Omental fat pad (tissue), 3 donors: ENCODE measurements at regions not wholly inside any gene's neighbourhood (a gene's known extent, or its start where the extent isn't known, plus 50 kb on each side); places are given as distances from the start of the nearest gene placed in this dataset. TPM values are rescaled to one million over a fixed set of nuclear protein-coding genes. Genes with fewer than 3 reads are reported as not detected.

Source experiments
- ATAC-seq: fragments of 150-250 bp; one replicate; pipeline ENCODE4 v1.9.1; 2016; ENCODE audit warnings: mild to moderate bottlenecking, moderate library complexity; ENCODE audit not compliant: low FRiP score
- DNase-seq: peaks from one replicate; pipeline ENCODE4 v3.0.0-alpha.2; 2019; ENCODE audit warnings: low spot score
- CTCF ChIP-seq, 3 donors: fragments of 450-650 bp; IDR thresholded peaks; one replicate each; pipeline ENCODE4 v1.5.1; 2016 to 2017; ENCODE audit warnings: antibody characterized with exemption in 3 of 3, mild to moderate bottlenecking in 3 of 3, moderate library complexity in 2 of 3
- small RNA-seq: library from RNA; depleted of rRNA; stranded (forward); fragments of <200 nt; gene quantifications from one replicate; pipeline ENCODE3, GENCODE V24; 2016

- ATAC-seq (no peak), DNase-seq (no peak)
- TF ChIP-seq CTCF (IDR thresholded peaks at IDR 0.05) = no peak
Measured at GRCh38 chr10:52864201-52865106, 91.9 kb upstream of the MBL2 start.

DNA sequence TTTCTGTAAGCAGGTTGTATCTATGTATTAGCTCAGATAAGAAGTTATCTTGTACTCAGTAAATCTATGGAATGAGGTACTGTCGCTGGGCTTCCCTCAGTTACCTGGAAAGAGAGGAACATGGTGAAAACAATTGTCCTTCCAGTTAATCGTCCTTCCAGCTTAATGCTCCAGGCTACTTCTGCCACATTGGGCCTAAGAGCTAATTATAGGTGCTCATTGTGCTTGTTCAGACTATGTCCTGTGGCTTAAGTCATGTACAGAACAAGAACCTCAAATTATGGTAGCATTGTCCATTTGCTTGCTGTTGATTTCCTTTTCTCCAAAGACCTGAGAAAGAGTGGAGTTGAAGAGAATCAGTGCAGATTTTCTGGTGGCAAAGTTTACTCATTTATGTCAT lies 86.1 kb upstream of the MBL2 start:
- no peak for ATAC-seq
- DNase-seq = no peak
- TF ChIP-seq CTCF (IDR thresholded peaks at IDR 0.05) = no peak

DNA sequence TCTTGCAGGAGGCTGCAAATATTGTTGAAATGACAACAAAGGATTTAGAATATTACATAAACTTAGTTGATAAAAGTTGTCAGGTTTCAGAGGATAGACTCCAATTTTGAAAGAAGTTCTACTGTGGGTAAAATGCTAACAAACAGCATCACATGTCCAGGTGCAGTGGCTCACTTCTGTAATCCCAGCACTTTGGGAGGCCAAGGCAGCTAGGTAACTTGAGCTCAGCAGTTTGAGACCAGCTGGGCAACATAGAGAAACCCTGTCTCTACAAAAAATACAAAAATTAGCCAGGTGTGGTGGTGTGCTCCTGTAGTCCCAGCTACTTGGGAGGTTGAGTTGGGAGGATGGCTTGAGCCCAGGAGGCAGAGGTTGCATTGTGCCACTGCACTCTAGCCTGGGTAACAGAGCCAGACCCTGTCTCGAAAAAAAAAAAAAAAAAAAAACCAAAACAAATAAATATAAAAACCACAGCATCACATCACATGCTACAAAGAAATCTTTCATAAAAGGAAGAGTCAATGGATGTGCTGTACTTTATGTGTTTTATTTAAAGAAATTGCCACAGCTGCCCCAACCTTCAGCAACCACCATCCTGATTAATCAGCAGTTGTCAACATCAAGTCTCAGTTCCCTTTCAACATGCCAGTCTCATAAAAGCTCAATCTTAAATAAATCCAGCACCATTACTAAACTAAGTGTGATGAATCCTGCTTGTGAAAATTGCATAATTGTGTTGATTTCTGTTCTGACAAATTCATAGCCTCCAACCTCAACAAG lies 83.2 kb upstream of the MBL2 start:
- no peak for TF ChIP-seq CTCF (IDR thresholded peaks at IDR 0.05)
- ATAC-seq = no peak

GRCh38 chr10:52853704-52854103 lies 81.1 kb upstream of the MBL2 start:
- TF ChIP-seq CTCF (IDR thresholded peaks at IDR 0.05) = no peak
- no peak for DNase-seq
- ATAC-seq = no peak

More for the DNA sequence above, 83.2 kb upstream of the MBL2 start:
- DNase-seq = no peak

- TF ChIP-seq CTCF (IDR thresholded peaks at IDR 0.05) = no peak
- no peak for DNase-seq
- ATAC-seq = no peak
Measured at GRCh38 chr10:52836816-52837215, 64.2 kb upstream of the MBL2 start.

Small RNAs in the stretch of these regions (small RNA-seq; reads per million reads assigned to genes)
- not detected for gene RF00019
- gene RNA5SP318 = not detected
- gene SNRPEP8 = not detected
